HG03097 (cell line): ENCODE measurements at regions not wholly inside any gene's neighbourhood (a gene's known extent, or its start where the extent isn't known, plus 50 kb on each side); places are given as distances from the start of the nearest gene placed in this dataset.

Experiments
- ATAC-seq: cut with Tn5 transposase; IDR thresholded peaks from one replicate; pipeline ENCODE4 v1.9.1; 2021; ENCODE audit not compliant: unreplicated experiment, low FRiP score

DNA sequence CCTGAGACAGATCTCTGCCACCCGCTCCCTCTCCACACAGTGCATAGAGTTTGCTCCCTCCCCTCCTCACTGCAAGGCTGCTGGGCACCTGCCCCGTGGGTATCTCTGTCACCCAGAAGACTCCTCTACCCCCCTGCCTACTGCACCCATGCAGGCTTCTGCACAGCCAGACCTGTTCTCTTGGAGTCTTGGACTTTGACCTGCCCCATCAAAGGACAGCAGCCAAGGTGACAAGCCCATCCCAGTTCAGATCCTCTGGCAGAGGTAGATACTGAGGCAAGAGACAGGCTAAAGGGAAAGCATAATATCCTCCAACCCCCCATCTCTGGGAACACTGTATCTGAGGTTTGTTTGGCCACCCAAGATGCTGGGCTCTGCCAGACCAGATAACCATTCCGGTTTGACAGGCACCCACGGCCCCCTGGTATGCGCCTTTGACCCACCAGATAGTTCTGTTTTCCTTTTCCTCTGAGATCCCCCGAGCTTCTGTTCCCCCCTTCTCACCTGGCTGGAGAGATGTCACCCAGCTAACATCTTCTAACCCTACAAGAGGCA, 239.6 kb downstream of the SOX9 start:
- ATAC-seq = no peak

DNA sequence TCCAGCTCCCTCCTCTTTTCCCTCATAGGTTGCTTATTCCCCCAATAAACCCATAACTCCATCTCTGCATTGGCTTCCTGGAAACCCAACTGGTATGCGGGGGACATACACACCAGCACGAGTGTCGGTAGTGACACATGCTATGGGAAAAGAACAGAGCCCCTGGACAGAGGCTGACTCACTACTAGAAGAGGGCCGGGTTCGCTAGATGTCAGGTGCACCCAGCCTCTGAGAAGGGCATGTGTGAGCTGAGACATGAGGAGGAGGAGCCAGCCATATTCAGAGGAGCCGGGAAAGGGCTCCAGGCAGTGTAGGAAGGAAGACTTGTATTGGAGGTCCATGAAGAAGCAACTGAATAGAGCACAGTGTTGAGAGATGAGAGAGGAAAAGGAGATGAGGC, 241.1 kb downstream of the SOX9 start:
- ATAC-seq = no peak

GRCh38 chr17:72362376-72363088, 241.7 kb downstream of the SOX9 start:
- ATAC-seq = no peak

DNA sequence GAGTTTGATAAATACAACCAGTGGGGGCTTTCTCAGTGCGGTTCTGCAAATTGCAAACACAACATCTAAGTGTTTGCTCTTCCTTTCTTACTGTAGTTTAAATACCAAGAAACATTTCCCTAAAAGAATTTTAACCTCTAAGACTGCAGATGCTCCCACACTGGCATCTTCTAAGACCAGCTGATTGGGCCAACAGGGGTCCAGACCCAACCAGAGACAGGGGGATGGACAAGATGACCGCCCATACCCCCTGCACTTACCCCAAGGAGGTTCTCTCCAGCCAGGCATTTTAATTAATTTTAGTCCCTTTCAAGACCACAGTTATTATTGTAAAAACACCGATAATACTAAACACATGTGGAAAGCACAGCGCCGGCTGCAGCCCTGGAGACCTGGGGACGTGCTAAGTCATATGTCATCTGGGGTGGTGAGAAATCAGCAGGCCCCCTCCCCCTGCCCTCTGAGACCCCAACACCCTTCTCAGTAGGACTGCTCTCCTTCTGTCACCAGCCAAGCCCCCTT, 242.3 kb downstream of the SOX9 start:
- no peak for ATAC-seq

- no peak for ATAC-seq
Measured at GRCh38 chr17:72365857-72366414, 245.1 kb downstream of the SOX9 start.

GRCh38 chr17:72366626-72367025, 245.8 kb downstream of the SOX9 start:
- ATAC-seq = no peak

- ATAC-seq = no peak
Measured at GRCh38 chr17:72368191-72368590, 247.4 kb downstream of the SOX9 start.

GRCh38 chr17:72369366-72369765, 248.5 kb downstream of the SOX9 start:
- ATAC-seq = no peak

GRCh38 chr17:72370819-72371218, 250.0 kb downstream of the SOX9 start:
- ATAC-seq = no peak

- no peak for ATAC-seq
Measured at GRCh38 chr17:72372185-72372584, 251.4 kb downstream of the SOX9 start.

GRCh38 chr17:72373910-72374741, 253.3 kb downstream of the SOX9 start:
- ATAC-seq = no peak

- no peak for ATAC-seq
Measured at GRCh38 chr17:72376526-72377345, 255.9 kb downstream of the SOX9 start.

DNA sequence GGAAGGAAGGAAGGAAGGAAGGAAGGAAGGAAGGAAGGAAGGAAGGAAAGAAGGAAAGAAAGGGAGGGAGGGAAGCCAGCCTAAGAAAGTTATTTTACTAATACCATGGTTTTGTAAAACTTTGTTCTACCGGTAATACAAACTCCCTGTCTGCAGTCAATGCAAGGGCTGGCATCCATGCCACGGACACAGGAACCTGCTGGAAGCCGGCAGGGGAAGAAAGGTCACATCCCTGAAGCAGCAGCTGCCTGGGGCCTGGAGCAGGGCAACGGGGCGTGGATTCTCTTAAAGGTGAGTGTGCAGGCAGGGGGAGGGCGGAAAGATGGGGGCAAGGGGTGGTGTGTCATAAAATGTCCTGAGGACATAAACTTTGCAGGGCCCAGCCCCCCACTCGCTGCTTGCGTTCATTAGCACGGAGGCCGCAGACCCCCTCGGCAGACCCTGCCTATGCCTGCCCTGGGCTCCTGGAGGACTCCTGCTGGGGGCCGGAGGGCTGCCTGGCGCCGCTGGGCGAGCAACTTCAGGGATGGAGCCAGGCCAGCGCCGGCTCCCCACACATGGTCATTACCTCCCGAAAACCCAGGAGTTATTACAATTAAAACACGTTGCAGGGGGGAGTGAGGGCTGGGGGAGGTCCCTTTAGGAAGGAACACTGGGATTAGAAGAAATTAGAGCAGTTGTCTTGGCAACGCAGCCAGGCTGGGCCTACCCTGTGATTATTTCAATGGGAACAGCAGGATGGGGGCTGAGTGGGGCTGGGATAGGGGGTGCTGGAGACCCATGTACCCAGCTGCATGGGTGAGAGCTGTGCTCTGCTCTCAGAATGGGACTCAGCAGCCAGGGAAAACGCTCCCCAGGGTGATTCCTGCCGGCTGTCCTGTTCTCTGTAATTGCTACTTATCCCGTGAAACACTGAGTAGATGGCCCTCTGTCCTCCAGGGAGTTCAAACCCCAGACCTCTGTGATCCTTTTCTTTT, 257.9 kb downstream of the SOX9 start:
- no peak for ATAC-seq

DNA sequence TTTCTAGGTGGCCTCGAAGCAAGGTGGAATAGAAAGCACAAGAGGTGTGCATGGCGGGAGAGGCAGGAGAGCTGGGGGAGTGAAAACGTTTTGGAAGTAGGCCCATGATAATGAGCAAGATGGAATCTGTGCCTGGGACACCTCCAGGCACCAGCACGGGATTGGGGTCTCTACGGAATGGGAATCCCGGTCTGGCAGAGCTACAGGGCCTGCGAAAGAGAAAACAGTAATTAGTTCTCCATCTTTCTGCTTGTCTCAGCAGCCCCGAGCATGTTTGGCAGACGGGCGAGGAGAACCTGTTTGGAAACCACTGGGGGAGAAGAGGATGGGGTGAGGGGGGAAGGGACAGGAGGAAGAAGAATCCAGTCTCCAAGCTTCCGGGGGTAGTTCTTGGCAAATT, 258.7 kb downstream of the SOX9 start:
- no peak for ATAC-seq

DNA sequence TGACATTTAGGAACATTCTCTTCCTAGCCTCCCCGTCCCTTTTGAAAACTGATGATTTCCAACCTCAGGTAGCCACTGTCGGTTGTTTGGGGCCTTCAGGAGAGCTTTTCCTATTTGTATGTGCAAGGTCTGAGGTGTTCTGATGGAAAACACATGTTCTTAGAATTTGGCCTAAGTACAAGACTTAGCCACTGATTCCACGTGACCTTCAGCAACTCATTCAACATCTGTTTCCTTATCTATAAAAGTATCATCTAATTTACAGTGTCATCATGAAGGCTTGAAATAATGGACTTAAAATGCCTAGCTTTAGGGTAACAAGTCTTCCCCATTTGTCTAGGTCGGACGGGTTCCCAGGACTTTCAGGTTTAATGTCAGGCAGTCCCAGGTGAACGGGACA, 259.3 kb downstream of the SOX9 start:
- ATAC-seq = no peak

DNA sequence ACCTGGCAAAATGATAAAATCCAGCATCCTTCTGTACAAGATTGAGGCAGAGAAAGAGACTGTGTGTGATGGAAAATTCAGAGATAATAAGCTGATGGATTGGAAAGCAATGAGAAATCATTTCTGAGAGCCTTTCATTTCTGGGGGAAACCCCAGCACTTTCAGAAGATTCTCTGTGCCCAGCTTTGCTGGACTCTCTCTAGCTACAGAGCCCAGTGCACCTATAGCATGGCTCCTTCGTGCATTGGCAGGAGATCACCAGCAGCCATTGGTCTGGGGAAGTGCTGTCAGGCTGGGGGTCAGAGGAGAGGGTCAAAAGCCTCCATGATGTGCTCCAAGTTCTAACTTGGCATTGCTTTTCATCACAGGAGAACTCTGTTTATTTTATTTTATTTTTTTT, 259.9 kb downstream of the SOX9 start:
- ATAC-seq = no peak

- ATAC-seq = no peak
Measured at GRCh38 chr17:72381597-72382397, 261.0 kb downstream of the SOX9 start.

GRCh38 chr17:72382971-72383722, 262.3 kb downstream of the SOX9 start:
- no peak for ATAC-seq
